ENCODE measurements at regions not wholly inside any gene's neighbourhood (a gene's known extent, or its start where the extent isn't known, plus 50 kb on each side); places are given as distances from the start of the nearest gene placed in this dataset.

- DNase-seq (ENCODE audit: extremely low spot score) = peak; percentile 72
- peak; percentile 74 for TF ChIP-seq CTCF (IDR thresholded peaks at IDR 0.05; ENCODE audit: control extremely low read depth, extremely low read depth, low read depth, missing control alignments)
- ChIA-PET CTCF (interaction anchor here (0.7 to 3.2 kb wide), 7 partner anchors 8 to 290 kb away, joined by 3 to 11 read pairs (median 3); no protein-coding TSS in a partner anchor), POLR2A (no interaction called here)
These were observed 65.8 kb upstream of the ARMC2 start for GRCh38 chr6:108782179-108783041.

GRCh38 chr6:108785653-108786052, 62.6 kb upstream of the ARMC2 start:
- ChIA-PET CTCF (interaction anchor here (1.1 to 3.2 kb wide), 5 partner anchors 11 to 244 kb away, joined by 3 to 11 read pairs (median 7); no protein-coding TSS in a partner anchor), POLR2A (no interaction called here)
- no peak for DNase-seq (ENCODE audit: extremely low spot score)
- no peak for TF ChIP-seq CTCF (IDR thresholded peaks at IDR 0.05; ENCODE audit: control extremely low read depth, extremely low read depth, low read depth, missing control alignments)

GRCh38 chr6:108788416-108788815, 59.8 kb upstream of the ARMC2 start:
- DNase-seq (ENCODE audit: extremely low spot score) = no peak
- TF ChIP-seq CTCF (IDR thresholded peaks at IDR 0.05; ENCODE audit: control extremely low read depth, extremely low read depth, low read depth, missing control alignments) = no peak
- ChIA-PET POLR2A (no interaction called here), CTCF (interaction anchor here (1.1 to 1.6 kb wide), 4 partner anchors 18 to 262 kb away, joined by 3 to 6 read pairs (median 4); no protein-coding TSS in a partner anchor)

- CTCF ChIA-PET = no interaction called here
- no peak for TF ChIP-seq CTCF (IDR thresholded peaks at IDR 0.05; ENCODE audit: control extremely low read depth, extremely low read depth, low read depth, missing control alignments)
- POLR2A ChIA-PET = no interaction called here
- DNase-seq (ENCODE audit: extremely low spot score) = no peak
These were observed 58.7 kb upstream of the ARMC2 start for GRCh38 chr6:108789475-108789874.

GRCh38 chr6:108791700-108792099, 56.5 kb upstream of the ARMC2 start:
- no peak for TF ChIP-seq CTCF (IDR thresholded peaks at IDR 0.05; ENCODE audit: control extremely low read depth, extremely low read depth, low read depth, missing control alignments)
- POLR2A ChIA-PET = no interaction called here
- DNase-seq (ENCODE audit: extremely low spot score) = no peak
- CTCF ChIA-PET = no interaction called here

GRCh38 chr6:108793516-108794251, 54.5 kb upstream of the ARMC2 start:
- ChIA-PET CTCF (interaction anchor here (1.4 kb wide), 1 partner anchor 9 kb away, joined by 3 read pairs; no protein-coding TSS in a partner anchor), POLR2A (no interaction called here)
- no peak for DNase-seq (ENCODE audit: extremely low spot score)
- TF ChIP-seq CTCF (IDR thresholded peaks at IDR 0.05; ENCODE audit: control extremely low read depth, extremely low read depth, low read depth, missing control alignments) = no peak
